CD14-positive monocyte (primary cell): ENCODE measurements at regions not wholly inside any gene's neighbourhood (a gene's known extent, or its start where the extent isn't known, plus 50 kb on each side); places are given as distances from the start of the nearest gene placed in this dataset.
"Not testable (repeated sequence)": the region's sequence is repeated elsewhere in the genome, so short reads cannot be mapped to it uniquely, and the experiment has no call there.

Source experiments
- DNase-seq, 3 donors: peaks; one replicate each; pipeline ENCODE4 v3.0.0-alpha.2; 2011 to 2022
- H2AFZ ChIP-seq: 2 replicates; pipeline ENCODE4 v1.6.0; 2012; ENCODE audit warnings: mild to moderate bottlenecking, low read depth, low read length, inconsistent platforms; ENCODE audit not compliant: insufficient read depth, poor library complexity, severe bottlenecking
- H3K27ac ChIP-seq, 2 donors: 1 replicate in 1 of 2; 2 replicates in 1 of 2; pipeline ENCODE4 v1.5.1; 2012 to 2013; ENCODE audit warnings: low read length in 2 of 2, control low read depth in 1 of 2, inconsistent platforms in 1 of 2, low read depth in 1 of 2, mild to moderate bottlenecking in 1 of 2
- H3K27me3 ChIP-seq, 2 donors: one replicate each; pipeline versions ENCODE4 v1.6.0 to v1.6.1; 2011 to 2013; ENCODE audit warnings: low read length in 2 of 2; ENCODE audit not compliant: control insufficient read depth in 2 of 2, insufficient read depth in 2 of 2
- H3K36me3 ChIP-seq, 2 donors: replicated peaks in 1 of 2; 1 replicate in 1 of 2; 2 replicates in 1 of 2; pipeline versions ENCODE4 v1.5.1 to v1.6.1; 2012 to 2013; ENCODE audit warnings: low read length in 2 of 2, control low read depth in 1 of 2, inconsistent platforms in 1 of 2, mild to moderate bottlenecking in 1 of 2; ENCODE audit not compliant: insufficient read depth in 2 of 2, control insufficient read depth in 1 of 2
- H3K4me1 ChIP-seq, 2 donors: 1 replicate in 1 of 2; 2 replicates in 1 of 2; pipeline versions ENCODE4 v1.5.1 to v1.6.1; 2012 to 2013; ENCODE audit warnings: low read length in 2 of 2, control low read depth in 1 of 2, inconsistent platforms in 1 of 2, mild to moderate bottlenecking in 1 of 2, moderate library complexity in 1 of 2; ENCODE audit not compliant: insufficient read depth in 2 of 2, control insufficient read depth in 1 of 2
- H3K4me2 ChIP-seq: replicated peaks from 2 replicates; pipeline ENCODE3; 2012; ENCODE audit warnings: low read length, moderate library complexity, mild to moderate bottlenecking; ENCODE audit not compliant: poor library complexity, severe bottlenecking; ENCODE audit errors: extremely low read depth
- H3K4me3 ChIP-seq, 3 experiments: fragments of 200-600 bp in 1 of 3; sonication (generic) in 1 of 3; replicated peaks in 1 of 3; 1 replicate in 2 of 3; 2 replicates in 1 of 3; pipeline ENCODE4 v1.5.1; 2011 to 2013; ENCODE audit warnings: low read length in 3 of 3, mild to moderate bottlenecking in 3 of 3, control low read depth in 2 of 3, low read depth in 2 of 3, inconsistent platforms in 1 of 3, moderate library complexity in 1 of 3
- H3K79me2 ChIP-seq: 2 replicates; pipeline ENCODE4 v1.6.0; 2012; ENCODE audit warnings: mild to moderate bottlenecking, control low read depth, inconsistent platforms, low read length, moderate library complexity; ENCODE audit not compliant: insufficient read depth
- H3K9ac ChIP-seq: 2 replicates; pipeline ENCODE4 v1.6.0; 2017; ENCODE audit warnings: low read length, mild to moderate bottlenecking; ENCODE audit not compliant: insufficient read depth, poor library complexity, severe bottlenecking
- H3K9me3 ChIP-seq, 2 donors: replicated peaks in 1 of 2; 1 replicate in 1 of 2; 2 replicates in 1 of 2; pipeline versions ENCODE4 v1.5.1 to v1.6.1; 2012 to 2013; ENCODE audit warnings: low read length in 2 of 2, control low read depth in 1 of 2; ENCODE audit not compliant: control insufficient read depth in 1 of 2, insufficient read depth in 1 of 2
- H4K20me1 ChIP-seq: 2 replicates; pipeline ENCODE4 v1.6.0; 2012; ENCODE audit warnings: mild to moderate bottlenecking, low read length, control low read depth, moderate library complexity; ENCODE audit not compliant: insufficient read depth
- H3K27ac Mint-ChIP-seq, 7 donors: one replicate each; pipeline ENCODE4 v1.8.0; 2020; ENCODE audit warnings: mild to moderate bottlenecking in 7 of 7, mixed read lengths in 7 of 7, moderate library complexity in 6 of 7, inconsistent platforms in 2 of 7
- H3K27me3 Mint-ChIP-seq, 3 donors: one replicate each; pipeline ENCODE4 v1.8.0; 2021 to 2022; ENCODE audit warnings: low read depth in 3 of 3, mild to moderate bottlenecking in 3 of 3, mixed read lengths in 3 of 3, moderate library complexity in 3 of 3, inconsistent platforms in 1 of 3
- H3K36me3 Mint-ChIP-seq, 2 donors: one replicate each; pipeline ENCODE4 v1.8.0; 2020; ENCODE audit warnings: mixed read lengths in 2 of 2, inconsistent platforms in 1 of 2, mild to moderate bottlenecking in 1 of 2
- H3K4me1 Mint-ChIP-seq: one replicate; pipeline ENCODE4 v1.8.0; 2020; ENCODE audit warnings: mild to moderate bottlenecking, mixed read lengths
- H3K4me3 Mint-ChIP-seq, 2 donors: one replicate each; pipeline ENCODE4 v1.8.0; 2020; ENCODE audit warnings: mild to moderate bottlenecking in 2 of 2, mixed read lengths in 2 of 2, moderate library complexity in 1 of 2
- H3K9me3 Mint-ChIP-seq, 7 donors: one replicate each; pipeline ENCODE4 v1.8.0; 2020 to 2022; ENCODE audit warnings: mixed read lengths in 7 of 7, mild to moderate bottlenecking in 6 of 7, moderate library complexity in 6 of 7, inconsistent platforms in 2 of 7
- WGBS: methylation state at CpG from one replicate; pipeline ENCODE4 v1.1.5; 2013; ENCODE audit warnings: missing lambda C conversion rate; ENCODE audit not compliant: insufficient coverage; 5-methylcytosine and 5-hydroxymethylcytosine counted together
- intact Hi-C, 2 donors: fragments of 100-400 bp; cut with micrococcal nuclease; formaldehyde crosslinking; loops; one replicate each; pipeline versions ENCODE4 v1.15.0 to v1.15.1; 2023
- TF ChIP-seq, protein P1 (sequence below): fragments of 200-600 bp; IDR thresholded peaks from one replicate; pipeline ENCODE4 v1.8.0; 2022; ENCODE audit warnings: antibody characterized with exemption, mild to moderate bottlenecking

DNA sequence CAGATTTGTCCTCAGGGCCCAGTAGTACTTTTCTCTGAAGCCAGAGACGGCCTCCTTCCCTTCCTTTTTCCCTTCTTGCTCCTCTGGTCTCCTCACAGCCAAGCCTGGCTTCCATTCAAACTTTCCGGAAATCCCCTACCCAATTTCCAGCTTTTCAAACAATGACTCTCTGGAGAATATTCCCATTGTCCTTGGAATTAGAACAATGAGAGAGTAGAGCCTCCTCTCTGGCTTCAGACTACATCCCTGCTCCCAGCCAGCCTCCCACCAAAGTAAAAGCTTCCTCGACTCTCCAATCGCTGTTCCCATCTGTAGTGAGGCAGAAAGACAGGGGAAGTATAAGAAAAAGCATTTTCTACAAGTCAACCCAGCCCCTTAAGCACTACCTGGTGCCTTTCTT, 77.7 kb upstream of the SOX13 start:
- H3K27me3 Mint-ChIP-seq = peaks cover 6 to 16% (median 9%) of the 10 kb centered on the region in 3 donors

DNA sequence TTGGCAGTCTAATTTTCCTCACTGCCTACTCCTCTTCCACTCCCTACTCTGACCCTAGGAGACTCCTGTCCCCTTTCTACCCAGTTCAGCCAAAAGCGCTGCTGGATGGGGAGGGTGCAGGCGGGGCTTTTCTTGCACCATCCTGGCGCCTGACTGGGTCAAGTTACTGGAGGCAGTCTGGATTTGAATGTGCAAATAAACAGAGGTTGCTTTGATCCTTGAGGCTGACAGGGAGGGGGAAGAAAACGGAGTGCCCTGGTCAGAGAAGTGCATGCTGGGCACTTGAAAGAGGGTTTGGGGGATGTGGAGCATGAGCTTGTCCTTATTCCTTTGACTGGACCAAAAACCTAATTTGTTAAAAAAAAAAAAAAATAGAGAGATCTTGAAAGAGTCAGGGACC, 76.8 kb upstream of the SOX13 start:
- TF ChIP-seq, protein P1, sequence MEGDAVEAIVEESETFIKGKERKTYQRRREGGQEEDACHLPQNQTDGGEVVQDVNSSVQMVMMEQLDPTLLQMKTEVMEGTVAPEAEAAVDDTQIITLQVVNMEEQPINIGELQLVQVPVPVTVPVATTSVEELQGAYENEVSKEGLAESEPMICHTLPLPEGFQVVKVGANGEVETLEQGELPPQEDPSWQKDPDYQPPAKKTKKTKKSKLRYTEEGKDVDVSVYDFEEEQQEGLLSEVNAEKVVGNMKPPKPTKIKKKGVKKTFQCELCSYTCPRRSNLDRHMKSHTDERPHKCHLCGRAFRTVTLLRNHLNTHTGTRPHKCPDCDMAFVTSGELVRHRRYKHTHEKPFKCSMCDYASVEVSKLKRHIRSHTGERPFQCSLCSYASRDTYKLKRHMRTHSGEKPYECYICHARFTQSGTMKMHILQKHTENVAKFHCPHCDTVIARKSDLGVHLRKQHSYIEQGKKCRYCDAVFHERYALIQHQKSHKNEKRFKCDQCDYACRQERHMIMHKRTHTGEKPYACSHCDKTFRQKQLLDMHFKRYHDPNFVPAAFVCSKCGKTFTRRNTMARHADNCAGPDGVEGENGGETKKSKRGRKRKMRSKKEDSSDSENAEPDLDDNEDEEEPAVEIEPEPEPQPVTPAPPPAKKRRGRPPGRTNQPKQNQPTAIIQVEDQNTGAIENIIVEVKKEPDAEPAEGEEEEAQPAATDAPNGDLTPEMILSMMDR = no peak
- H3K27me3 ChIP-seq = no peaks in the 10 kb centered on the region
- intact Hi-C loops = no loop called here
- no peak overlapping the region for H3K4me2 ChIP-seq
- H3K9ac ChIP-seq = no peak overlapping the region
- H3K27ac Mint-ChIP-seq = no peak overlapping the region
- H3K4me1 Mint-ChIP-seq = peaks cover 2% of the 10 kb centered on the region
- H2AFZ ChIP-seq = no peak overlapping the region
- no peak overlapping the region for H3K4me3 ChIP-seq
- H3K4me1 ChIP-seq = no peaks in the 10 kb centered on the region
- H4K20me1 ChIP-seq = no peaks in the 10 kb centered on the region
- no peaks in the 10 kb centered on the region for H3K36me3 ChIP-seq
- 69% methylated on average over 3 of the region's 4 CpGs for WGBS
- no peak overlapping the region for H3K27ac ChIP-seq
- H3K4me3 Mint-ChIP-seq = no peak overlapping the region
- peaks cover 6 to 16% (median 9%) of the 10 kb centered on the region in 3 donors for H3K27me3 Mint-ChIP-seq
- no peak for DNase-seq
- no peaks in the 10 kb centered on the region for H3K79me2 ChIP-seq
- peaks cover 0 to 6% (median 4%) of the 10 kb centered on the region in 7 donors for H3K9me3 Mint-ChIP-seq
- no peaks in the 10 kb centered on the region for H3K9me3 ChIP-seq
- no peaks in the 10 kb centered on the region for H3K36me3 Mint-ChIP-seq

More for the DNA sequence above, 77.7 kb upstream of the SOX13 start:
- no peak for DNase-seq
- Mint-ChIP-seq H3K27ac (no peak overlapping the region), H3K4me1 (peaks cover under 1% of the 10 kb centered on the region), H3K36me3 (no peaks in the 10 kb centered on the region), H3K4me3 (no peak overlapping the region), H3K9me3 (peaks cover 0 to 4% (median 3%) of the 10 kb centered on the region in 7 donors)
- Histone ChIP-seq H3K9me3 (no peaks in the 10 kb centered on the region), H3K4me2 (no peak overlapping the region), H3K27ac (no peak overlapping the region), H4K20me1 (no peaks in the 10 kb centered on the region), H3K27me3 (no peaks in the 10 kb centered on the region), H3K4me3 (no peak overlapping the region), H3K9ac (no peak overlapping the region), H3K79me2 (no peaks in the 10 kb centered on the region), H2AFZ (no peak overlapping the region), H3K36me3 (no peaks in the 10 kb centered on the region), H3K4me1 (no peaks in the 10 kb centered on the region)
- TF ChIP-seq, protein P1 = no peak
- intact Hi-C loops = no loop called here
- 40% methylated on average over 1 of the region's 4 CpGs for WGBS

DNA sequence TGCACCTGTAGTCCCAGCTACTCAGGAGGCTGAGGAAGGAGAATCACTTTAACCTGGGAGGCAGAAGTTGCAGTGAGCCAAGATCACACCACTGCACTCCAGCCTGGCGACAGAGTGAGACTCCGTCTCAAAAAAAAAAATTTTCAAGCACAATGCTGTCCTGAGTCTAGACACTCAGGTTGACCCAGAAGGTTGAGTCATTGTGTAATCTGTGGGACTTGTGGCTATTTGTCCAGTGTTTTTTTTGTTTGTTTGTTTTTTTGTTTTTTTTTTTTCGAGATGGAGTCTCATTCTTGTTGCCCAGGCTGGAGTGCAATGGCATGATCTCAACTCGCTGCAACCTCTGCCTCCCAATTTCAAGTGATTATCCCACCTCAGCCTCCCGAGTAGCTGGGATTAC, 74.3 kb upstream of the SOX13 start:
- not testable (repeated sequence) for H3K79me2 ChIP-seq

More for the DNA sequence above, 74.3 kb upstream of the SOX13 start:
- H3K9ac ChIP-seq, H3K36me3 Mint-ChIP-seq, H2AFZ ChIP-seq, H3K9me3 Mint-ChIP-seq, H3K27ac ChIP-seq, DNase-seq, H3K36me3 ChIP-seq, H3K27ac Mint-ChIP-seq, H3K4me1 ChIP-seq, H3K27me3 ChIP-seq, H4K20me1 ChIP-seq, H3K9me3 ChIP-seq, H3K4me3 Mint-ChIP-seq, H3K4me3 ChIP-seq, H3K4me2 ChIP-seq, intact Hi-C loops, H3K4me1 Mint-ChIP-seq: not testable (repeated sequence)
- WGBS = 100% methylated on average over 2 of the region's 5 CpGs
- H3K27me3 Mint-ChIP-seq = peaks cover 6 to 14% (median 8%) of the 10 kb centered on the region in 3 donors
